Uterus (tissue), 3 donors: ENCODE measurements at regions not wholly inside any gene's neighbourhood (a gene's known extent, or its start where the extent isn't known, plus 50 kb on each side); places are given as distances from the start of the nearest gene placed in this dataset.
A peak's percentile ranks its signal among the peaks of the same experiment; 100 is the strongest.
"Not testable (repeated sequence)": the region's sequence is repeated elsewhere in the genome, so short reads cannot be mapped to it uniquely, and the experiment has no call there.

ENCODE experiments used
- DNase-seq, 2 donors: peaks; one replicate each; pipeline ENCODE4 v3.0.0-alpha.2; 2019 to 2020
- H3K27ac ChIP-seq, 2 donors: fragments of 200-600 bp; sonication (generic); 1 replicate in 1 of 2; 2 replicates in 1 of 2; pipeline ENCODE4 v1.5.1; 2016 to 2018
- H3K27me3 ChIP-seq, 2 donors: fragments of 200-600 bp; sonication (generic); one replicate each; pipeline ENCODE4 v1.5.1; 2018 to 2019; ENCODE audit warnings: control low read depth in 1 of 2
- H3K36me3 ChIP-seq, 2 donors: fragments of 200-600 bp; sonication (generic); one replicate each; pipeline ENCODE4 v1.5.1; 2019; ENCODE audit warnings: control low read depth in 1 of 2
- H3K4me1 ChIP-seq, 2 donors: fragments of 200-600 bp; sonication (generic); one replicate each; pipeline ENCODE4 v1.5.1; 2018 to 2019; ENCODE audit warnings: control low read depth in 1 of 2
- H3K4me3 ChIP-seq, 2 donors: fragments of 200-600 bp; sonication (generic); 1 replicate in 1 of 2; 2 replicates in 1 of 2; pipeline ENCODE4 v1.5.1; 2018 to 2019; ENCODE audit warnings: mild to moderate bottlenecking in 1 of 2
- H3K9me3 ChIP-seq, 2 donors: fragments of 200-600 bp; sonication (generic); one replicate each; pipeline ENCODE4 v1.5.1; 2019; ENCODE audit warnings: control low read depth in 1 of 2
- intact Hi-C: fragments of 100-400 bp; cut with DNase I; formaldehyde crosslinking; loops from one replicate; pipeline ENCODE4 v1.15.1; 2023; ENCODE audit warnings: low total_unique reads
- TF ChIP-seq, protein P1 (sequence below), 4 experiments: fragments of 200-600 bp in 2 of 4; fragments of 450-650 bp in 2 of 4; sonication (generic) in 2 of 4; IDR thresholded peaks; one replicate each; pipeline ENCODE4 v1.5.1; 2016 to 2019; ENCODE audit warnings: antibody characterized with exemption in 4 of 4, mild to moderate bottlenecking in 2 of 4, moderate library complexity in 1 of 4
- donor health status: DM: yes; HTN: yes; CAD: no.

DNA sequence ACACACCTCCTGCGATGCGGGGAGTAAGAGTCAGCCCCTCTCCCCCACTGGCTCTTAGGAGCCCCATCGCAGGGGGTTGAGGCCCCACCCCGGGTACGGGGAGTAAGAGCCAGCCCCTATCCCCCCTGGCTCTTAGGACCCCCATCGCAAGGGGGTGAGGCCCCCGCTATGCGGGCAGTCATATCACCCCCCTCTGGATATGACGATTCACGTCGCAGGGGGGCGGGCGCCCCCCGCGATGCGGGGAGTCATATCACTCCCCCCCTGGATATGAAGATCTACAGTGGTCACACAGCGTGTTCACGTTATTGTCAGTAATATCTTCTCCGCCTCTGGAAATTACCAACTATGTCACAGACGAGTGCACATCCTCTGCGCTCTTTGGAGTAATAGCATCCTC is 61.1 kb downstream of the DEFB131A start:
- H3K27me3 ChIP-seq, DNase-seq, intact Hi-C loops, H3K4me3 ChIP-seq, H3K36me3 ChIP-seq, H3K4me1 ChIP-seq, H3K9me3 ChIP-seq, H3K27ac ChIP-seq: not testable (repeated sequence)

DNA sequence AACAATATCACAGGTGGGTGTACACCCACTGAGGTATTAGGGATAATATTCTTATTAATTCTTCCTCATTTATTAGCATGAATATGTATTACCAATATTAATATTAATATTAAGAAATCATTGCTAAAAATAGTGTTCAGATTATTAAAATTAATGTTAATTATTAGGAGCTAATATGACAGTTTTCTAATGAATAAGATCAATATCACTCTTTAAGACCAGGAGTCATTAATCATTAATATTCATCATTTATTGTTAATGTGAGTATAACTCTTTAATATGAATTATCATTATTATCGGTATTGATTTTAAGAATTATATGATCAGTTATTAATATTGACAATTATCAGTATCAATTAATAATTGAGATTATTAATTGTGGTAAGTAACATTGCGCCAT is 62.5 kb downstream of the DEFB131A start:
- H3K27me3 ChIP-seq, H3K4me1 ChIP-seq, H3K9me3 ChIP-seq, intact Hi-C loops, H3K27ac ChIP-seq, H3K4me3 ChIP-seq, H3K36me3 ChIP-seq, DNase-seq: not testable (repeated sequence)

DNA sequence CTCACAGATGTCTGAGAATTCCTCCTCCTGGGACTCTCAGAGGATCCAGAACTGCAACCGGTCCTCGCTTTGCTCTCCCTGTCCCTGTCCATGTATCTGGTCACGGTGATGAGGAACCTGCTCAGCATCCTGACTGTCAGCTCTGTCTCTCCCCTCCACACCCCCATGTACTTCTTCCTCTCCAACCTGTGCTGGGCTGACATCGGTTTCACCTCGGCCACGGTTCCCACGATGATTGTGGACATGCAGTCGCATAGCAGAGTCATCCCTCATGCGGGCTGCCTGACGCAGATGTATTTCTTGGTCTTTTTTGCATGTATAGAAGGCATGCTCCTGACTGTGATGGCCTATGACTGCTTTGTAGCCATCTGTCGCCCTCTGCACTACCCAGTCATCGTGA is 68.7 kb downstream of the DEFB131A start:
- H3K27ac ChIP-seq, H3K4me3 ChIP-seq, H3K36me3 ChIP-seq, intact Hi-C loops, H3K4me1 ChIP-seq, DNase-seq, H3K9me3 ChIP-seq, H3K27me3 ChIP-seq: not testable (repeated sequence)

DNA sequence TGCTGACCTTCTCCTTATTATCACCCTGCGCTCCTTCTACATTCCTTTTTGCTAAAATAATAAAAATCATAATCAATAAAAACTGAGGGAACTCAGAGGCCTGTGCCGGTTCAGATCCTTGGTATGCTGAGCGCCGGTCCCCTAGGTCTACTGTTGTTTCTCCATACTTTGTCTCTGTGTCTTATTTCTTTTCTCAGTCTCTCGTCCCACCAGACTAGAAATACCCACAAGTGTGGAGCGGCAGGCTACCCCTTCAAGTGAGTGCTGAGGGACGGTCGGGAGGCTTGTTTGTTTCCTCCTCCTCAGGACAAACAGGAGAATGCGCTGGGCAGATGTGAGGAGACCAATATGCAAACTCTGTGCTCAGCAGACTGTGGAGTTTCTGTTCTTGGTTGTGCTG is 75.4 kb downstream of the DEFB131A start:
- not testable (repeated sequence) for H3K27ac ChIP-seq, H3K4me3 ChIP-seq, DNase-seq, H3K9me3 ChIP-seq, H3K36me3 ChIP-seq, H3K27me3 ChIP-seq, H3K4me1 ChIP-seq
- intact Hi-C loops, result loop anchor here (10.0 kb wide), 1 partner anchor 785 kb away; no protein-coding TSS in a partner anchor

DNA sequence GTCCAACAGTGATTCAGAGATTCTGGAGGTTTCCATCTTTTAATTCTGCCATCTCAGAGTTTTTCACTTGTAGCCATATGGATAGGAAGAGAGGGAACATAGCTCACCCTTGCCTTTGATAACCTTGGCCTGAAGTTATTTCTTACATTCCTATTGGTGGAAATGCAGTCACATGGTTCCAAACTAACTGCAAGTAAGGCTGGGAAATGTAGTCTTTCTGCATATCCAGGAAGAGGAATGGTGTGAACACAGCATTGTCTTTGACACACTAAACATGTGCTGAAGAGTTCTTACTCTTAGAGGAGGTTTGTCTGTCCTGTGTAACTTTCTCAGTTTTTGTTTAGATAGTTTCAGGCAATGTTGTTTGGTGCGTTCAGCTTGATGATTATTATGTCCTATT is 78.7 kb downstream of the DEFB131A start:
- not testable (repeated sequence) for H3K36me3 ChIP-seq, H3K4me1 ChIP-seq, H3K9me3 ChIP-seq, H3K27me3 ChIP-seq, H3K27ac ChIP-seq, DNase-seq, H3K4me3 ChIP-seq
- intact Hi-C loops, result loop anchor here (10.0 kb wide), 1 partner anchor 788 kb away; no protein-coding TSS in a partner anchor

DNA sequence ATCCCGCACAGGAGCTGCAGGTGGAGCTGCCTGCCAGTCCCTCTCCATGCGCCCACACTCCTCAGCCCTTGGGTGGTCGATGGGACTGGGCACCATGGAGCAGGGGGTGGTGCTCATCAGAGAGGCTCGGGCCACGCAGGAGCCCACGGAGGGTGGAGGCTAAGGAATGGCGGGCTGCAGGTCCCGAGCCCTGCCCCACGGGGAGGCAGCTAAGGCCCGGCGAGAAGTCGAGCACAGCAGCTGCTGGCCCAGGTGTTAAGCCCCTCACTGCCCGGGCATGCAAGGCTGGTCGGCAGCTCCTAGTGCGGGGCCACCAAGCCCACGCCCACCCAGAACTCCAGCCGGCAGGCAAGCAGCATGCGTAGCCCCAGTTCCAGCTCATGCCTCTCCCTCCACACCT is 80.2 kb downstream of the DEFB131A start:
- not testable (repeated sequence) for H3K27ac ChIP-seq, H3K4me3 ChIP-seq, H3K4me1 ChIP-seq, DNase-seq, H3K9me3 ChIP-seq, H3K36me3 ChIP-seq, H3K27me3 ChIP-seq
- intact Hi-C loops, result loop anchor here (10.0 kb wide), 1 partner anchor 790 kb away; no protein-coding TSS in a partner anchor

DNA sequence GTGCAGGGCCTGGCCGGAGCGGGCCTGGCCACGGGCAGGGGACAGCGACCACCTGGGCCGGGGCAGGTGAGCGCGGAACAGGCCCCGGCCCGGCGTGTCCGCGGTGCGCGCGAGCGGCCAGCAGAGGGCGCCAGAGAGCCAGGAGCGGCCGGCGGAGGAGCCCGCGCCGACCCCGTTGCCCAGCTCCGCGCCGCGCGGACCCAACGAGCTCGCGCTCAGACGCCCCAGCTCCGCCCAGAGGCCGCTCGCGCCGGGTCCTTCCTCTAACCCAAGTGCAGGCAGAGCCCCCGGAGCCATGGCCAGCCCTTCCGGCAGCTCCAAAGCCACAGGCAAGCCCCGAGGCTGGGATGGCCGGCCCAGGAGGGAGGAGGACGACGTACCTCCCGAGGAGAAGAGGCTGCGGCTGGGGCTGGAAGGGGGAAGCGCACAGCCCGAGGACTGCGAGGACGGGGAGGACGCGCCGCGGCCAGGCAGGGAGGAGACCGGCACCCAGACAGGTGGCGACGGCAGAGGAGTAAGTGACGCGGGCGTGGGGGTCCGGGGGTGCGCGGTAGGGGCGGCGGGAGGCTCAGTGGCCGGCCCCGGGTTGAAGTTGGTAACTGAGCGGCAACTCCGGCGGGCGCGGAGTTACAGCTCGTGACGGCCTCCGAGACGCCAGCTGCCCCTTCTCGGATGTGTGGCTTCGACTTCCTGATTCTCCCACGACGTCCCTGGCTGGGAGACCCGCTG is 88.1 kb downstream of the DEFB131A start:
- TF ChIP-seq, protein P1, sequence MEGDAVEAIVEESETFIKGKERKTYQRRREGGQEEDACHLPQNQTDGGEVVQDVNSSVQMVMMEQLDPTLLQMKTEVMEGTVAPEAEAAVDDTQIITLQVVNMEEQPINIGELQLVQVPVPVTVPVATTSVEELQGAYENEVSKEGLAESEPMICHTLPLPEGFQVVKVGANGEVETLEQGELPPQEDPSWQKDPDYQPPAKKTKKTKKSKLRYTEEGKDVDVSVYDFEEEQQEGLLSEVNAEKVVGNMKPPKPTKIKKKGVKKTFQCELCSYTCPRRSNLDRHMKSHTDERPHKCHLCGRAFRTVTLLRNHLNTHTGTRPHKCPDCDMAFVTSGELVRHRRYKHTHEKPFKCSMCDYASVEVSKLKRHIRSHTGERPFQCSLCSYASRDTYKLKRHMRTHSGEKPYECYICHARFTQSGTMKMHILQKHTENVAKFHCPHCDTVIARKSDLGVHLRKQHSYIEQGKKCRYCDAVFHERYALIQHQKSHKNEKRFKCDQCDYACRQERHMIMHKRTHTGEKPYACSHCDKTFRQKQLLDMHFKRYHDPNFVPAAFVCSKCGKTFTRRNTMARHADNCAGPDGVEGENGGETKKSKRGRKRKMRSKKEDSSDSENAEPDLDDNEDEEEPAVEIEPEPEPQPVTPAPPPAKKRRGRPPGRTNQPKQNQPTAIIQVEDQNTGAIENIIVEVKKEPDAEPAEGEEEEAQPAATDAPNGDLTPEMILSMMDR (IDR thresholded peaks at IDR 0.05), result peak; percentile 58 to 90 (median 82)
- peak overlapping the region; percentile 31 to 43 for H3K27ac ChIP-seq
- H3K36me3 ChIP-seq, intact Hi-C loops, H3K4me1 ChIP-seq, H3K9me3 ChIP-seq, H3K27me3 ChIP-seq: not testable (repeated sequence)
- peak overlapping the region; percentile 45 to 46 for H3K4me3 ChIP-seq
- peak; percentile 65 to 76 for DNase-seq

GRCh38 chr4:9532863-9533192 is 88.6 kb downstream of the DEFB131A start:
- H3K4me3 ChIP-seq, result peak overlapping the region; percentile 45 to 46
- H3K27ac ChIP-seq, H3K27me3 ChIP-seq, H3K4me1 ChIP-seq, intact Hi-C loops, H3K36me3 ChIP-seq, H3K9me3 ChIP-seq, DNase-seq: not testable (repeated sequence)

DNA sequence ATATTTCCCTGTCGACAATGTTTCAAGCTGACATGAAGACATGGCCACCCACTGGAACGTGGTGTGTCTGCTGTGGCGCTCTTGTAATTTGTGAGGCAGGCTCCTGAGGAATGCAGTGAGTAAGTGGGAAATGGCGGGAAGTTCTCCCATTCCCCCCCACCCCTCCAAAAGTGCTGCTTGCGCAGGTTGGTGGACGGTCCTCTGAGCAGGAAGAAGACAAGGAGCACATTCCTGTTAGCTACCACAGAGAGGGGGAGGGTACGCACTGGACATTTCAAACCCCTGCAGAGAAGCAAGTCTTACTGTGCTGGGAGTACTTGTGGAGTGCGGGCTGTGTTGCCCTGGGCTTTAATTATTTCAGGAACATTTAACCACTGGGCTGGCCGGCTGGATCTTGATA is 92.9 kb downstream of the DEFB131A start:
- H3K36me3 ChIP-seq, H3K4me1 ChIP-seq, H3K9me3 ChIP-seq, H3K27ac ChIP-seq, DNase-seq, H3K4me3 ChIP-seq, H3K27me3 ChIP-seq, intact Hi-C loops: not testable (repeated sequence)

DNA sequence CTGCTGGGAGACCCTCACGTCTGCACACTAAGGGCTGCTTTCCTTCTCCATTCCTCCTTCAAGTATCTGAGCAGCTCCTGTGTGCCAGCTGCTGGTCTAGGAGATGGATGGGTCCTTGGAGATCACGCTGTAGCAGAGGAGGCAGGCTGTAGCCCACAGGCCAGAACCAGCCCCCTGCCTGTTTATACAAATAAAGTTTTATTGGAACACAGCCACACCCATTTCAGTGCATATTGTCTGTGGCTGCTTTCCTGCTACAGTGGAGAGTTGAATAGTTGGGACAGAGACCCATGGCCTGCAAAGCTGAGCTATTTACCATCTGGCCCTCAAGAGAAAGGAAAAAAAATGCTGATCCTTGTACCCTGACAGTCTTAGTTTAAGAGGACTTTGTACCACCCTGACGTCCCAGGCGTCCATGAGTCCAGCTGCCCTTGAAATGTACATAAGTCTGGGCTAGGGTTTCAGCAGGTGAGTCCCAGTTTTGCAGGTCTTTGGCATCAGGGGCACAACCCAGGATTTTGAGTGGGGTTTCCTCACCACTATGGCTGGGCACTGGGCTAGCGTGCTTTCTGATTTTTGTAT is 95.8 kb downstream of the DEFB131A start:
- H3K4me1 ChIP-seq, H3K27me3 ChIP-seq, H3K4me3 ChIP-seq, H3K27ac ChIP-seq, H3K36me3 ChIP-seq, H3K9me3 ChIP-seq, intact Hi-C loops, DNase-seq: not testable (repeated sequence)

GRCh38 chr4:9541388-9541915 is 97.2 kb downstream of the DEFB131A start:
- intact Hi-C loops, H3K9me3 ChIP-seq, H3K4me1 ChIP-seq, H3K36me3 ChIP-seq, DNase-seq, H3K4me3 ChIP-seq, H3K27me3 ChIP-seq, H3K27ac ChIP-seq: not testable (repeated sequence)

DNA sequence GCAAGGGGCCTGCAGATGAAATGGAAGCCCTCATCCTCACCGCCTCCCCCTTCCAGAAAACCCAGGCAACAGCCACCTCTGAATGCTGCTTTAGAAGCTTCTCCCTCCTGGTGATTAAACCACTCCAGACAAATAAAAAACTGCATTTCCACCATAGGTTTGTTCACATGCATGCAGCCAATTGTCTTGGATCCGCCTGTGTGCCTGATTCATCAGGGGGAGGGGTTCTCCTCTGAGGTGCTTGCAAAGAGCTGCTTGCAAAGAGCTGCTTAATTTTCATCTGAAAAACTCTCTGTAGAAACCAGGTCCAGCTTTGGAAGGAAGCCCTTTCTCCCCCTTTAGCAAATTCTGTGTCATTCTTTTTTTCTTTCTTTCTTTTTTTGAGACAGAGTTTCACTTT is 100.6 kb downstream of the DEFB131A start:
- H3K9me3 ChIP-seq, H3K27ac ChIP-seq, H3K4me1 ChIP-seq, H3K27me3 ChIP-seq, intact Hi-C loops, H3K36me3 ChIP-seq, H3K4me3 ChIP-seq, DNase-seq: not testable (repeated sequence)

- H3K4me1 ChIP-seq, H3K27me3 ChIP-seq, H3K4me3 ChIP-seq, H3K36me3 ChIP-seq, DNase-seq, intact Hi-C loops, H3K27ac ChIP-seq, H3K9me3 ChIP-seq: not testable (repeated sequence)
Observed at GRCh38 chr4:9547470-9547869, 103.3 kb downstream of the DEFB131A start.
